Prostate gland (tissue), 2 donors: ENCODE measurements at regions not wholly inside any gene's neighbourhood (a gene's known extent, or its start where the extent isn't known, plus 50 kb on each side); places are given as distances from the start of the nearest gene placed in this dataset.

ENCODE experiments used
- DNase-seq: peaks from one replicate; pipeline ENCODE4 v3.0.0-alpha.2; 2019; ENCODE audit warnings: low spot score
- H3K27ac ChIP-seq, 2 donors: fragments of 200-600 bp; sonication (generic); 2 replicates each; pipeline ENCODE4 v1.5.1; 2017 to 2019
- H3K27me3 ChIP-seq: fragments of 200-600 bp; sonication (generic); replicated peaks from 2 replicates; pipeline ENCODE4 v1.5.1; 2019; ENCODE audit not compliant: insufficient read depth
- H3K36me3 ChIP-seq, 2 donors: fragments of 200-600 bp; sonication (generic); 1 replicate in 1 of 2; 2 replicates in 1 of 2; pipeline versions ENCODE4 v1.5.1 to v1.8.1; 2017 to 2019
- H3K4me1 ChIP-seq: fragments of 200-600 bp; sonication (generic); replicated peaks from 2 replicates; pipeline ENCODE4 v1.5.1; 2019
- H3K4me3 ChIP-seq, 2 donors: fragments of 200-600 bp; sonication (generic); 2 replicates each; pipeline ENCODE4 v1.5.1; 2017 to 2019
- H3K9me3 ChIP-seq: fragments of 200-600 bp; sonication (generic); 2 replicates; pipeline ENCODE4 v1.5.1; 2017
- POLR2A ChIP-seq: fragments of 450-650 bp; IDR thresholded peaks from one replicate; pipeline ENCODE4 v1.6.1; 2016; ENCODE audit warnings: antibody characterized with exemption, mild to moderate bottlenecking
- POLR2AphosphoS5 ChIP-seq: sonication (generic); formaldehyde crosslinking; IDR thresholded peaks from one replicate; pipeline ENCODE4 v1.6.1; 2017; ENCODE audit warnings: antibody characterized with exemption
- WGBS: methylation state at CpG from one replicate; pipeline ENCODE4 v1.1.5; 2018; 5-methylcytosine and 5-hydroxymethylcytosine counted together
- intact Hi-C: fragments of 100-400 bp; cut with DNase I; formaldehyde crosslinking; loops from one replicate; pipeline ENCODE4 v1.14.2; 2022
- TF ChIP-seq, protein P1 (sequence below), 4 experiments: fragments of 200-600 bp in 2 of 4; fragments of 450-650 bp in 2 of 4; sonication (generic) in 2 of 4; IDR thresholded peaks; 1 replicate in 3 of 4; 2 replicates in 1 of 4; pipeline ENCODE4 v1.5.1; 2016 to 2019; ENCODE audit warnings: antibody characterized with exemption in 4 of 4, mild to moderate bottlenecking in 2 of 4, moderate library complexity in 2 of 4

DNA sequence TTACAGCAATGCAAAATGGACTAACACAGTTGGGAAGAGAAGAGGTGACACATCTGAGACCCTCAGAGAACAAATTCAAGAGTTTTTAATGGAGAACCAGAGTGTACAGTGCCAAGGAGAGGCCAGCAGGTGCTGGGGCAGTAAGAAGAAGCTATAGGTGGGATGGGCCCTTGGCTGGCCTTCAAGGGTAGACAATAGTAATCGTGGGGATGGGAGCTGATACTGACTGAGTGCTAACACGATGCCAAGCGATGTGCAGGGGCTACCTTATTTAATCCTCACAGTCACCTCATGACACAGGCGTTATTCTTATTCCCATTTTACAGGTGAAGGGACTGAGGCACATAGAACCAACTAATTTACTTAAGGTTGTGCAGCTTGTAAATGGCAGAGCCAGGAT is 131.9 kb upstream of the ID2 start:
- DNase-seq = no peak
- 90% methylated on average over 4 of the region's 4 CpGs for WGBS
- Histone ChIP-seq H3K27me3 (no peaks in the 10 kb centered on the region), H3K4me3 (no peak overlapping the region), H3K9me3 (no peaks in the 10 kb centered on the region), H3K36me3 (no peaks in the 10 kb centered on the region), H3K27ac (no peak overlapping the region), H3K4me1 (no peaks in the 10 kb centered on the region)
- intact Hi-C loops = no loop called here
- TF ChIP-seq, protein P1, sequence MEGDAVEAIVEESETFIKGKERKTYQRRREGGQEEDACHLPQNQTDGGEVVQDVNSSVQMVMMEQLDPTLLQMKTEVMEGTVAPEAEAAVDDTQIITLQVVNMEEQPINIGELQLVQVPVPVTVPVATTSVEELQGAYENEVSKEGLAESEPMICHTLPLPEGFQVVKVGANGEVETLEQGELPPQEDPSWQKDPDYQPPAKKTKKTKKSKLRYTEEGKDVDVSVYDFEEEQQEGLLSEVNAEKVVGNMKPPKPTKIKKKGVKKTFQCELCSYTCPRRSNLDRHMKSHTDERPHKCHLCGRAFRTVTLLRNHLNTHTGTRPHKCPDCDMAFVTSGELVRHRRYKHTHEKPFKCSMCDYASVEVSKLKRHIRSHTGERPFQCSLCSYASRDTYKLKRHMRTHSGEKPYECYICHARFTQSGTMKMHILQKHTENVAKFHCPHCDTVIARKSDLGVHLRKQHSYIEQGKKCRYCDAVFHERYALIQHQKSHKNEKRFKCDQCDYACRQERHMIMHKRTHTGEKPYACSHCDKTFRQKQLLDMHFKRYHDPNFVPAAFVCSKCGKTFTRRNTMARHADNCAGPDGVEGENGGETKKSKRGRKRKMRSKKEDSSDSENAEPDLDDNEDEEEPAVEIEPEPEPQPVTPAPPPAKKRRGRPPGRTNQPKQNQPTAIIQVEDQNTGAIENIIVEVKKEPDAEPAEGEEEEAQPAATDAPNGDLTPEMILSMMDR (IDR thresholded peaks at IDR 0.05) = no peak
- TF ChIP-seq POLR2A (no peak), POLR2AphosphoS5 (no peak)

GRCh38 chr2:8550481-8550880 is 131.4 kb upstream of the ID2 start:
- Histone ChIP-seq H3K27ac (no peak overlapping the region), H3K4me1 (no peaks in the 10 kb centered on the region), H3K9me3 (no peaks in the 10 kb centered on the region), H3K27me3 (no peaks in the 10 kb centered on the region), H3K4me3 (no peak overlapping the region), H3K36me3 (no peaks in the 10 kb centered on the region)
- intact Hi-C loops = no loop called here
- 96% methylated on average over 10 of the region's 10 CpGs for WGBS
- no peak for DNase-seq
- TF ChIP-seq POLR2A (no peak), POLR2AphosphoS5 (no peak)
- TF ChIP-seq, protein P1 (IDR thresholded peaks at IDR 0.05) = no peak

GRCh38 chr2:8550937-8551621 is 130.8 kb upstream of the ID2 start:
- no peak overlapping the region for H3K27ac ChIP-seq
- WGBS = 82% methylated on average over 14 of the region's 14 CpGs
- no peak for TF ChIP-seq POLR2AphosphoS5
- TF ChIP-seq, protein P1 (IDR thresholded peaks at IDR 0.05) = no peak
- no peak for TF ChIP-seq POLR2A

GRCh38 chr2:8551622-8552074 is 130.2 kb upstream of the ID2 start:
- TF ChIP-seq, protein P1 (IDR thresholded peaks at IDR 0.05) = no peak
- TF ChIP-seq POLR2AphosphoS5 (no peak), POLR2A (no peak)
- no peak for DNase-seq
- H3K27me3 ChIP-seq = no peaks in the 10 kb centered on the region
- 85% methylated on average over 8 of the region's 8 CpGs for WGBS
- H3K4me3 ChIP-seq = no peak overlapping the region
- no peaks in the 10 kb centered on the region for H3K9me3 ChIP-seq
- H3K36me3 ChIP-seq = no peaks in the 10 kb centered on the region
- H3K27ac ChIP-seq = no peak overlapping the region
- no peaks in the 10 kb centered on the region for H3K4me1 ChIP-seq
- intact Hi-C loops = no loop called here

More at GRCh38 chr2:8550937-8551621, 130.8 kb upstream of the ID2 start:
- H3K27me3 ChIP-seq = no peaks in the 10 kb centered on the region
- no peak for DNase-seq
- no peaks in the 10 kb centered on the region for H3K9me3 ChIP-seq
- no peaks in the 10 kb centered on the region for H3K36me3 ChIP-seq
- H3K4me3 ChIP-seq = no peak overlapping the region
- no peaks in the 10 kb centered on the region for H3K4me1 ChIP-seq
- intact Hi-C loops = no loop called here

DNA sequence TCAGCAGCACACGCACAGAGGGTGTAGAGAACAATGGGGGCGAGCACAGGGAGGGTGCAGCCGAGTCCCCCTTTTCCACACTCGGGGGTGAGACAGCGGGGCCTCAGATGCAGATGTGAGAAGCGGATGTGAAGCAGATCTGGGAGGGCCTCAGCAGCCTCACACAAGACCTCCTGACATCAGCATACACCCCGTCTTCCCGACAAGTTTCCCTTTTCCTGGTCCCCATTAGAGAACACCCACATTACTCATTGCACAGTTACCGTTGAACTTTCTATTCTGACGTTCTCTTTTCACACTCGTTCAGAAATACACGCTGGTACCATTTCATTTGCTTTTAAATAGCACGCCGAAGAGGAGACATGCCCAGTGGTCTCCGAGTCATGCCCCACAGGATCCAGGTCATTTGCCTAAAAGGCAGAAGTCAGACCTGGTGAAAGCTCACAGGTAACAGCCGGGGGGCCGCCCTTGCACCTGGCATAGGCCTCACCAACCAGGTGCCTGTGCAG is 129.5 kb upstream of the ID2 start:
- H3K27ac ChIP-seq = no peak overlapping the region
- no peaks in the 10 kb centered on the region for H3K36me3 ChIP-seq
- DNase-seq = no peak
- H3K27me3 ChIP-seq = no peaks in the 10 kb centered on the region
- 90% methylated on average over 17 of the region's 17 CpGs for WGBS
- no peaks in the 10 kb centered on the region for H3K9me3 ChIP-seq
- no peak for TF ChIP-seq POLR2A
- TF ChIP-seq, protein P1 (IDR thresholded peaks at IDR 0.05) = no peak
- TF ChIP-seq POLR2AphosphoS5 = no peak
- H3K4me1 ChIP-seq = no peaks in the 10 kb centered on the region
- no peak overlapping the region for H3K4me3 ChIP-seq
- intact Hi-C loops = no loop called here
